Upper lobe of left lung (tissue), 6 donors: ENCODE measurements at regions not wholly inside any gene's neighbourhood (a gene's known extent, or its start where the extent isn't known, plus 50 kb on each side); places are given as distances from the start of the nearest gene placed in this dataset.
A peak's percentile ranks its signal among the peaks of the same experiment; 100 is the strongest.

Experiments
- ATAC-seq, 2 donors: fragments of 200-7000 bp; cut with Tn5 transposase; one replicate each; pipeline ENCODE4 v1.9.1; 2022; ENCODE audit warnings: mild to moderate bottlenecking in 2 of 2, moderate library complexity in 2 of 2; ENCODE audit not compliant: low FRiP score in 2 of 2
- DNase-seq, 2 donors: peaks; one replicate each; pipeline ENCODE4 v3.0.0-alpha.2; 2019 to 2020
- H3K27ac ChIP-seq, 4 donors: fragments of 200-600 bp; sonication (generic); one replicate each; pipeline ENCODE4 v1.5.1; 2016 to 2019
- H3K27me3 ChIP-seq, 4 donors: fragments of 200-600 bp; sonication (generic); one replicate each; pipeline ENCODE4 v1.5.1; 2017 to 2019
- H3K36me3 ChIP-seq, 4 donors: fragments of 200-600 bp; sonication (generic); one replicate each; pipeline ENCODE4 v1.5.1; 2016 to 2019
- H3K4me1 ChIP-seq, 4 donors: fragments of 200-600 bp; sonication (generic); one replicate each; pipeline ENCODE4 v1.5.1; 2018 to 2019
- H3K4me3 ChIP-seq, 4 donors: fragments of 200-600 bp; sonication (generic); one replicate each; pipeline ENCODE4 v1.5.1; 2017 to 2019; ENCODE audit warnings: mild to moderate bottlenecking in 2 of 4, moderate library complexity in 1 of 4
- H3K9me3 ChIP-seq, 4 donors: fragments of 200-600 bp; sonication (generic); one replicate each; pipeline ENCODE4 v1.5.1; 2018 to 2019
- EP300 ChIP-seq, 4 donors: sonication (generic); formaldehyde crosslinking; IDR thresholded peaks; one replicate each; pipeline ENCODE4 v1.5.1; 2017; ENCODE audit warnings: antibody characterized with exemption in 4 of 4, control low read depth in 2 of 4
- POLR2A ChIP-seq, 4 donors: fragments of 450-650 bp; IDR thresholded peaks; one replicate each; pipeline ENCODE4 v1.5.1; 2016 to 2017; ENCODE audit warnings: antibody characterized with exemption in 4 of 4, mild to moderate bottlenecking in 2 of 4
- POLR2AphosphoS5 ChIP-seq, 2 donors: sonication (generic); formaldehyde crosslinking; IDR thresholded peaks; one replicate each; pipeline ENCODE4 v1.5.1; 2017; ENCODE audit warnings: antibody characterized with exemption in 2 of 2
- WGBS, 2 donors: methylation state at CpG; one replicate each; pipeline ENCODE4 v1.1.5; 2017 to 2018; 5-methylcytosine and 5-hydroxymethylcytosine counted together
- TF ChIP-seq, protein P1 (sequence below), 6 experiments: fragments of 450-650 bp in 4 of 6; fragments of 200-600 bp in 2 of 6; sonication (generic) in 2 of 6; IDR thresholded peaks; one replicate each; pipeline ENCODE4 v1.5.1; 2016 to 2019; ENCODE audit warnings: antibody characterized with exemption in 6 of 6
- donor health status: DM: no; HTN: no; CAD: no; lungs with moderate emphysema.
- donor health status: DM: no; HTN: yes; CAD: no; lungs with severe emphysema.

DNA sequence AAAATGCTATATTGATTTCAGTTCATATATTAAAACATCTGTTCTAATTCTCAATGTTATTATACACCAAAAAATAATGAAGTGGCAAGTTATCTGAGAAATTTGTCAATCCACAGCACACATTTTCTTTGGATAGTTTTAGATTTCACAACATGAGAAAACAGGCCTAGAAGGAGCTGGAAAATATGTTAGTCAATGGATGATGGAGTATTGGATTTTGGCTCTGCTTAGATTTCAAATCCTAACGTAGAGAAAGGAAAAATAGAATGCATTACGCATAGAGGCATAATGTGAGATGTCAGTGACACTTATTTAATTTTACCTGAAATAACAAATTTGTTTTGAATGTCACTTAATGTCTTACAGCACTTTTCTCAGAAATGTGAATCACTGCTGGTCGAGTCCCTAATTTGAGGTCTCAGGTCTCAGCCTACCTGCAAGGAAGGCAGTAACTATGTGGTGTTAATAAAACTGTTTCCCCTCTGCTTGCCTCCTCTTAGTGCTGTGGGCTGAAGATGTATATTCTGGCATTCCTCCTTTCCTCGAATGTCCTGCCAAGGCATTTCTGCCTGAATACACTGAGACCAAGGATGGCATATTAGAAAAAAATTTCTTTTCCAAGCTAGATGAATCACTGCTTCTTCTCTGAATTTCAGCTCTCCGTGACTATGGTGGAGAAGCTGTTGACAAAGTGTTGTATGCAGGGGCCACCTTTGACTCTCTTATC lies 232.4 kb downstream of the POSTN start:
- Histone ChIP-seq H3K27me3 (no peaks in the 10 kb centered on the region), H3K27ac (no peak overlapping the region), H3K36me3 (no peaks in the 10 kb centered on the region), H3K4me3 (no peak overlapping the region), H3K4me1 (no peaks in the 10 kb centered on the region), H3K9me3 (no peaks in the 10 kb centered on the region)
- TF ChIP-seq POLR2AphosphoS5 (IDR thresholded peaks at IDR 0.05) (no peak), EP300 (IDR thresholded peaks at IDR 0.05) (no peak), POLR2A (IDR thresholded peaks at IDR 0.05) (no peak)
- TF ChIP-seq, protein P1, sequence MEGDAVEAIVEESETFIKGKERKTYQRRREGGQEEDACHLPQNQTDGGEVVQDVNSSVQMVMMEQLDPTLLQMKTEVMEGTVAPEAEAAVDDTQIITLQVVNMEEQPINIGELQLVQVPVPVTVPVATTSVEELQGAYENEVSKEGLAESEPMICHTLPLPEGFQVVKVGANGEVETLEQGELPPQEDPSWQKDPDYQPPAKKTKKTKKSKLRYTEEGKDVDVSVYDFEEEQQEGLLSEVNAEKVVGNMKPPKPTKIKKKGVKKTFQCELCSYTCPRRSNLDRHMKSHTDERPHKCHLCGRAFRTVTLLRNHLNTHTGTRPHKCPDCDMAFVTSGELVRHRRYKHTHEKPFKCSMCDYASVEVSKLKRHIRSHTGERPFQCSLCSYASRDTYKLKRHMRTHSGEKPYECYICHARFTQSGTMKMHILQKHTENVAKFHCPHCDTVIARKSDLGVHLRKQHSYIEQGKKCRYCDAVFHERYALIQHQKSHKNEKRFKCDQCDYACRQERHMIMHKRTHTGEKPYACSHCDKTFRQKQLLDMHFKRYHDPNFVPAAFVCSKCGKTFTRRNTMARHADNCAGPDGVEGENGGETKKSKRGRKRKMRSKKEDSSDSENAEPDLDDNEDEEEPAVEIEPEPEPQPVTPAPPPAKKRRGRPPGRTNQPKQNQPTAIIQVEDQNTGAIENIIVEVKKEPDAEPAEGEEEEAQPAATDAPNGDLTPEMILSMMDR (IDR thresholded peaks at IDR 0.05) = no peak
- DNase-seq (no peak), ATAC-seq (no peak)
- WGBS, 2 donors = 72 to 84% methylated on average over 5 of the region's 5 CpGs

DNA sequence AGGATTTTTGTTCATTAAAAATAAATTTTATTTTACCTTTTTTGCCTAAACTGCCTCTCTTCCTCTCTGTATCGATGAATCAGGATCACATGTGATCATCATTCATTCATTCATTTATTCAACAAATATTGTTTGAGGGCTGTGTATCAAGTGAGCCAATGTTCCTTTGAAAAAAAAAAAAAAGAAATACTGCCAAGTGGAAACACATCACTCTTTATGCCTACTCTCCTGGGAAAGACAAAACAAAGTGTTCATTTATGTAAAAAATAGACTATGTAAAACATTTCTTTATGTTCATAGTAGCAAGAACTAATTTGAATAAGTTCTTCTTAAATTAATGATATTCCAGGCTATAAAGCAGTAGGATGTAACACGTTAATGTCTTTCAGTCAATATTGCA lies 233.1 kb downstream of the POSTN start:
- DNase-seq (no peak), ATAC-seq (no peak)
- Histone ChIP-seq H3K4me3 (no peak overlapping the region), H3K27ac (no peak overlapping the region), H3K9me3 (no peaks in the 10 kb centered on the region), H3K4me1 (peaks cover 0 to 2% (median 0%) of the 10 kb centered on the region in 4 donors), H3K27me3 (no peaks in the 10 kb centered on the region), H3K36me3 (no peaks in the 10 kb centered on the region)
- WGBS, 2 donors = 86 to 90% methylated on average over 2 of the region's 2 CpGs
- TF ChIP-seq EP300 (IDR thresholded peaks at IDR 0.05) (no peak), POLR2AphosphoS5 (IDR thresholded peaks at IDR 0.05) (no peak)

DNA sequence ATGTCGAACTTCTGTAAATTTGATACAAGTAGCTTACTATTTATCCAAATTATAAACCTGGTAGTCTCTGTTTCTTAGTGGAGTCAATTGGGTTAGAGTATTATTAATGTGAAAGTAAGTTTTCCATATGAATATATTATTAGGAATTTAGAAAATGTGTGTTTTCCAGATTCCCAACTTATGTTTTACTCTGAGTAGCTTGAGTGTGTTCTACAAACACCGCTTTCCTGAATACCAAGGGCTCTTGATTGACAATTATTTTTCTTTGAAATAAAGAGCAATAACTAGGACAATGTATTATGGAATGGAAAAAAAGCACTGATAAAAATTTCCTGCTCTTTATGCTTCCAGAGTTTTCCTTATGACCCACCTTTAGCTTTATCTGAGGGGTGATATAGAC lies 233.6 kb downstream of the POSTN start:
- no peak for TF ChIP-seq POLR2A (IDR thresholded peaks at IDR 0.05)
- TF ChIP-seq, protein P1 (IDR thresholded peaks at IDR 0.05) = no peak
- TF ChIP-seq POLR2AphosphoS5 (IDR thresholded peaks at IDR 0.05) = no peak
- no peak for TF ChIP-seq EP300 (IDR thresholded peaks at IDR 0.05)
- Histone ChIP-seq H3K27ac (no peak overlapping the region), H3K4me3 (no peak overlapping the region), H3K36me3 (no peaks in the 10 kb centered on the region), H3K27me3 (no peaks in the 10 kb centered on the region), H3K9me3 (no peaks in the 10 kb centered on the region), H3K4me1 (peaks cover 0 to 3% (median 0%) of the 10 kb centered on the region in 4 donors)
- 77 to 86% methylated on average over 2 of the region's 2 CpGs for WGBS, 2 donors
- DNase-seq (no peak), ATAC-seq (no peak)

DNA sequence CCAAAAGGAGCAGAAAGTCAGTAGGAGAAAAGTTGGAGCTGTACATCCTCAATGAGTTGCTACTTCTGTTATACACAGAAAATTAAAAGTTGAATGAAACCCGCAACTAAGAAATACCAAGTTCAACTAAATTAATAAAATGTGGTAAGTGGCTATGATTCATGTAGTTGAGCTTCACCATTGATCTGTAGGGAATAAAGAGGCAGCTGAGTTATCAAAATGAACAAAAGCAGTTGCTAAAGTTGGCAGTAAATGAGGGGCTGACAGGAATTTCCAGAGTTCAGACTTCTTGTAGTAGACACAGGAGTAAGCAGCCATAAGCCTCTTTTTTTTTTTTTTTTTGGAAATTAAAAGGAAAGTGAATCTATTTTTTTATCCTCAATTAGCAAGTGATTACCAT lies 234.6 kb downstream of the POSTN start:
- Histone ChIP-seq H3K27ac (no peak overlapping the region), H3K27me3 (no peaks in the 10 kb centered on the region), H3K36me3 (no peaks in the 10 kb centered on the region), H3K9me3 (no peaks in the 10 kb centered on the region), H3K4me3 (no peak overlapping the region), H3K4me1 (peaks cover 0 to 3% (median 0%) of the 10 kb centered on the region in 4 donors)
- no peak for TF ChIP-seq EP300 (IDR thresholded peaks at IDR 0.05)
- no peak for TF ChIP-seq POLR2AphosphoS5 (IDR thresholded peaks at IDR 0.05)
- no peak for TF ChIP-seq POLR2A (IDR thresholded peaks at IDR 0.05)
- TF ChIP-seq, protein P1 (IDR thresholded peaks at IDR 0.05) = no peak
- peak in 1 of 2 donors; percentile 52 for ATAC-seq
- no peak for DNase-seq
- WGBS, 2 donors = 93 to 100% methylated on average over 1 of the region's 1 CpG

DNA sequence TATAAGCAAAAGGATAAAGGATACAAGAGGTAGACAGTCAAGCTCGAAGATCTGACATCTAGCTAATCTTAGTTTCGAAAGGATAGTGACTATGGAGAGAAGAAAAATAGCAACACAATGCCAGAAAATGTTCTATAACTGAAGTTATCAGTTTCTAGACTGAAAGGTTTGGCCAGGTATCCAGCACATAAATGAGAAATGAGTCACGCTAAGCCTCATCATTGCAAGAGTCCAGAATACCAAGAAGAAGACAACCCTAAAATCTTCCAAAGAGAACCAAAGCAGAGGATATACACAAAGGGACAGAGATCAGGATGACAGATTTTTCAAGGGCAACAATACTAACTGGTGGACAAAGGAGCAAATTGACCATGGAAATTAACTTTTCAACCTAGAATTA lies 237.0 kb downstream of the POSTN start:
- H3K27ac ChIP-seq = no peak overlapping the region
- peaks cover 0 to 3% (median 0%) of the 10 kb centered on the region in 4 donors for H3K4me1 ChIP-seq
- no peak for ATAC-seq
- H3K36me3 ChIP-seq = no peaks in the 10 kb centered on the region
- H3K9me3 ChIP-seq = no peaks in the 10 kb centered on the region
- no peak overlapping the region for H3K4me3 ChIP-seq
- TF ChIP-seq POLR2A (IDR thresholded peaks at IDR 0.05) (no peak), EP300 (IDR thresholded peaks at IDR 0.05) (no peak), POLR2AphosphoS5 (IDR thresholded peaks at IDR 0.05) (no peak)
- TF ChIP-seq, protein P1 (IDR thresholded peaks at IDR 0.05) = no peak
- 84 to 86% methylated on average over 3 of the region's 3 CpGs for WGBS, 2 donors
- no peak for DNase-seq
- H3K27me3 ChIP-seq = no peaks in the 10 kb centered on the region
